Effector memory CD4-positive, alpha-beta T cell (primary cell): ENCODE measurements at regions not wholly inside any gene's neighbourhood (a gene's known extent, or its start where the extent isn't known, plus 50 kb on each side); places are given as distances from the start of the nearest gene placed in this dataset.

Experiments used
- DNase-seq, 3 donors: peaks; one replicate each; pipeline ENCODE4 v3.0.0-alpha.2; 2020
- H3K27ac ChIP-seq: 2 replicates; pipeline ENCODE4 v1.7.0; 2013; ENCODE audit warnings: mild to moderate bottlenecking, low read length, moderate library complexity; ENCODE audit not compliant: insufficient read depth, poor library complexity, severe bottlenecking
- H3K27me3 ChIP-seq: replicated peaks from 2 replicates; pipeline ENCODE4 v1.7.0; 2013; ENCODE audit warnings: mild to moderate bottlenecking, low read length; ENCODE audit not compliant: insufficient read depth, control insufficient read depth, poor library complexity, severe bottlenecking
- H3K36me3 ChIP-seq: 2 replicates; pipeline ENCODE4 v1.7.0; 2013; ENCODE audit warnings: mild to moderate bottlenecking, low read length, moderate library complexity; ENCODE audit not compliant: control insufficient read depth, insufficient read depth
- H3K4me1 ChIP-seq: 2 replicates; pipeline ENCODE4 v1.7.0; 2013; ENCODE audit warnings: low read length, mild to moderate bottlenecking; ENCODE audit not compliant: control insufficient read depth, insufficient read depth, poor library complexity, severe bottlenecking
- H3K4me3 ChIP-seq: 2 replicates; pipeline ENCODE4 v1.7.0; 2013; ENCODE audit warnings: low read length, low read depth, mild to moderate bottlenecking; ENCODE audit not compliant: insufficient read depth, poor library complexity, severe bottlenecking
- H3K9me3 ChIP-seq: 2 replicates; pipeline ENCODE4 v1.7.0; 2013; ENCODE audit warnings: mild to moderate bottlenecking, low read length, moderate library complexity; ENCODE audit not compliant: control insufficient read depth

GRCh38 chr20:58131151-58131550, 97.3 kb downstream of the ANKRD60 start:
- Histone ChIP-seq H3K4me1 (no peaks in the 10 kb centered on the region), H3K4me3 (no peak overlapping the region), H3K27me3 (peaks cover 8% of the 10 kb centered on the region), H3K27ac (no peak overlapping the region), H3K36me3 (no peaks in the 10 kb centered on the region), H3K9me3 (no peaks in the 10 kb centered on the region)
- DNase-seq, result no peak

- DNase-seq, result no peak
- H3K27me3 ChIP-seq, result peaks cover 8% of the 10 kb centered on the region
- H3K4me1 ChIP-seq, result no peaks in the 10 kb centered on the region
- no peaks in the 10 kb centered on the region for H3K9me3 ChIP-seq
- H3K27ac ChIP-seq, result no peak overlapping the region
- no peaks in the 10 kb centered on the region for H3K36me3 ChIP-seq
- H3K4me3 ChIP-seq, result no peak overlapping the region
Measured at GRCh38 chr20:58130581-58130980, 97.9 kb downstream of the ANKRD60 start.

- no peaks in the 10 kb centered on the region for H3K36me3 ChIP-seq
- peaks cover 8% of the 10 kb centered on the region for H3K27me3 ChIP-seq
- H3K9me3 ChIP-seq, result no peaks in the 10 kb centered on the region
- H3K27ac ChIP-seq, result no peak overlapping the region
- DNase-seq, result no peak
- H3K4me3 ChIP-seq, result no peak overlapping the region
- H3K4me1 ChIP-seq, result no peaks in the 10 kb centered on the region
Measured at GRCh38 chr20:58130156-58130555, 98.3 kb downstream of the ANKRD60 start.

DNA sequence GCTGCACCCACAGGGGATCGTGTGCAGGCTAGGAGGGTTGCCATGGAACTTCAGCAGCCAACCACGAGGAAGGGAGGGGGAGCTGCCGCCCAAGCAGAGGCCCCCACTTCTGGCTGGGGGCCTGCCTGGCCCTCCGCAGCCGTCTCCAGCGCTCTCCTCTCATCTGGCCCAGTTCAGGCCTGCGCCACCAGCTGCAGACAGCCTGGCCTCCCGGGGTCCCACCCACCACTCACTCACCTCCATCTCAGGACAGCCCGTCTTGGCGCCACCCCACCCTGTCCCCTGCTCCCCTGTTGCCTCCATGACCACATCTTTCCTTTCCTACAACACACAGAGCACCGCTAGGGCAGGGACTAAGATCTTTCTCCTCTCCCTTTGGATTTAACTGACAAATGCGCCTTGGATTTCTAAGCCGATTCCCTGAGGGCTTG, 98.7 kb downstream of the ANKRD60 start:
- H3K9me3 ChIP-seq, result no peaks in the 10 kb centered on the region
- peaks cover 8% of the 10 kb centered on the region for H3K27me3 ChIP-seq
- H3K36me3 ChIP-seq, result no peaks in the 10 kb centered on the region
- no peak overlapping the region for H3K27ac ChIP-seq
- no peak for DNase-seq
- H3K4me1 ChIP-seq, result no peaks in the 10 kb centered on the region
- no peak overlapping the region for H3K4me3 ChIP-seq

DNA sequence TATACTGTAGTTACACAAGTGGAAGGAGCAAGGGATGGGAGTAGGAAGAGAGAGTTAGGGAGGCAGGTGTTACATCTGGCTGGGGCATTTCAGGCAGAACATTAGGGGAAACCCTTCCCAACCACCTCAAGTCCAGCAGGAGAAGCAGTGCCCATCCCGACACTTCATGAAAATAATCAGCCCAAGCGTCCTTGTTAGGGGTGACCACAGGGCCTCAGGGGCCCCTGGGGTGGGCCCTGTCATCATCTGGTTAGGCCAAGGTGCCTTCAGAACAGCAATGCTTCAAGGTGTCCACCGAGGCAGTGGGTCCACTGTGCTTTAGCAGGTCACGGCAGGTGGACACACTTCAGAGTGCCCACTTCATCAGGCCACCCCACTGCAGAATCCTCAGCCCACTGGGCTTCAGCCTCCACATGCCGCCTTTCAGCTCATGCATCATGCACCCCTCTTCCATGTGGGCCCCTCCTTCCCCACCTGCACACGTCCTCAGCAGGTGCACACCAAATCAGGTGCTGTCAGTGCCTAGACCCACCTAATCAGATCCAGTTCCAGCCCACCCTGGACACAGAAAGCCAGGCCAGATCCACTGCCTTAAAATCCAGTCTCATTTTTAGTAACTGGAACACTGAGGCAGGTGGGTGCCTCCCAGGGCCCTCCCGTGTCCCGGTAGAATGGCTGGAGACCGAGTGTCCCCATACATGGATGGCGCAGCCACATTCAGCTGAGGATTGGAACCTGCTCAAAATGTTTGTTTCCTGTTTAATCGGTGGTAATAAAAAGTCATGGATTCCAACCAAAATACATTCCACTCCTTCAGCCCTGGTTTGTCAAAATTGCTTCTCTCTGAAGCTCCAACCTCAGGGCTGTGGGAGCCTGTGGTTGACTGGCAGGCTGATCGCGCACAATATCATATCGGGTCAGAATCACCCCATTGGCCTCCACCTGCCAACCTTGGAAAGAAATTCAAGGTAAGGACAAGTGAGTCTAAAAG, 99.5 kb downstream of the ANKRD60 start:
- Histone ChIP-seq H3K4me3 (no peak overlapping the region), H3K4me1 (no peaks in the 10 kb centered on the region), H3K36me3 (no peaks in the 10 kb centered on the region), H3K27ac (no peak overlapping the region), H3K9me3 (no peaks in the 10 kb centered on the region), H3K27me3 (peaks cover 8% of the 10 kb centered on the region)
- DNase-seq, result no peak

DNA sequence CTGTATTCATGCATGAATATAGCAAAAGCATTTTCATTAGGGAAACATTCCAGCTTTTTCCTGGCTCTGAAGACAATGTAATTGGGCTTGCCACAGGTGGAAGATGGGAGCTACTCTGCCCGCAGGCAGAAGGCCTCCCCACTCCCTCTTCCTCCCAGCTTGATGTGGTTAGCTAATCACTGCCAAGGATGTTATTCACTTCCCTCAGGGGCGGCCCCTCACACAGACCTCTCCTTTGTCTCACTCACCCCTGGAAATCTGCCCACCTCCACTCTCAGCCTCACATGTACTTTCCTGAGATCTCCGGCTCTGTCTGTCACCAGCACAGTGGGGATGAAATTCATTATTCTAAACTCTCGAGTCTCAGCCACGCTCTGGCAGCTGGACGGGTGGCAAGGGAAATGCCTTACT, 100.7 kb downstream of the ANKRD60 start:
- peaks cover 3% of the 10 kb centered on the region for H3K27me3 ChIP-seq

DNA sequence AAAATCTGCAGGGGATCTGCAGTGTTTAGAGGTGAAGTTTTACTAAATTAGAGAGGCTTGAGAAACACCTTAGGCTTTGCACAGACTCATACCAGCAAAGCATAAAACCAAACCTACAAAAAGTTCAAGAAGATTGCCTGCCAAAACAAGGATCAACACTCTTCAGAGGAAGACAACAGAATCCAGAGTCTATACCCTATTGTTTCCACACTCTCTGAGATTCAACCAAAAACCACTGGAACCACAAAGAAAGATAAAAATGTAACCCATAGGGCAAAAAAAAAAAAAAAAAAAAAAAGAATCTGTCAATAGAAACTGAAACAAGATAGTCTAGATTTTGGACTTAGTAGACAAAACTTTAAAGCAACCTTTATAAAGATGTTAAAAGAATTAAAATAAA, 102.7 kb downstream of the ANKRD60 start:
- Histone ChIP-seq H3K36me3 (no peaks in the 10 kb centered on the region), H3K27me3 (no peaks in the 10 kb centered on the region), H3K4me1 (no peaks in the 10 kb centered on the region), H3K4me3 (no peak overlapping the region), H3K9me3 (no peaks in the 10 kb centered on the region), H3K27ac (no peak overlapping the region)
- DNase-seq, result no peak

More for the DNA sequence above, 100.7 kb downstream of the ANKRD60 start:
- no peaks in the 10 kb centered on the region for H3K36me3 ChIP-seq
- H3K27ac ChIP-seq, result no peak overlapping the region
- H3K9me3 ChIP-seq, result no peaks in the 10 kb centered on the region
- H3K4me1 ChIP-seq, result no peaks in the 10 kb centered on the region
- DNase-seq, result no peak
- no peak overlapping the region for H3K4me3 ChIP-seq

DNA sequence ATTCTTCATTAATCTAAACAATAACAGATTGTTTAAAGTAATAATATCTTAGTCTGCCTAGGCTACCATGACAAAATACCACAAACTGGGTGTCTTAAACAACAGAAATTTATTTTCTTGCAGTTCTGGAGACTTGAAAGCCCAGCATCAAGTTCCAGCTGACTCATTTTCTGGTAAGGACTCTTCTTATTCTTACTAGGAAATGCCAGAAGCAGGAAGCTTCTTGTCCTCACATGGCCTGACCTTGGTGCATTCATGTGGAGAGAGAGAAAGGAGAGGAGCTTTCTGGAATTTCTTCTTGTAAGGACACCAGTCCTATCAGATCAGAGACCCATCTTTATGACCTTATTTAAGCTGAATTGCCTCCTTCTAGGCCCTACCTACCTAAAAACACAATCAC, 110.5 kb downstream of the ANKRD60 start:
- no peak overlapping the region for H3K4me3 ChIP-seq
- no peaks in the 10 kb centered on the region for H3K4me1 ChIP-seq
- H3K27me3 ChIP-seq, result no peaks in the 10 kb centered on the region
- no peaks in the 10 kb centered on the region for H3K9me3 ChIP-seq
- no peak for DNase-seq
- H3K27ac ChIP-seq, result no peak overlapping the region
- H3K36me3 ChIP-seq, result no peaks in the 10 kb centered on the region

DNA sequence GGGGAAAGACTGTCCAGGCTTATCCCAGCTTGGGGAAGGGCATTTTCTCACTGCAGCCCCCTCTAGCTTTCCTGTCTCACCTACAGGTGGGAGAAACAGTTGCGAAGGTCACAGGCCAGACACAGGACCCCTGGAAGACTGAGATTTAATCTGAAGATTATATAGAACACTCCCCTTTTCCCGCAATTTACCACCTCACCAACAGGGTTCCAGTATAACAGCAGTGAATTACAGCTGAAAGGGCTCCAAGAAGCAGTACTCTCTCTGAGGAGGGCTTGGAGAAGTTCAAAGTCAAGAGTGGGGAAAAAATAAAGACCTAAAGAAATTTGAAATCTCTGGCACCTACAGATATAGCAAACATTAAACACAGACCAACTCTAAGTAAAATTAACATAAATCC, 111.9 kb downstream of the ANKRD60 start:
- Histone ChIP-seq H3K27me3 (no peaks in the 10 kb centered on the region), H3K27ac (no peak overlapping the region), H3K4me3 (no peak overlapping the region), H3K36me3 (no peaks in the 10 kb centered on the region), H3K9me3 (no peaks in the 10 kb centered on the region), H3K4me1 (no peaks in the 10 kb centered on the region)
- no peak for DNase-seq

GRCh38 chr20:58113716-58114115, 114.7 kb downstream of the ANKRD60 start:
- no peak for DNase-seq
- Histone ChIP-seq H3K27me3 (no peaks in the 10 kb centered on the region), H3K4me1 (no peaks in the 10 kb centered on the region), H3K4me3 (no peak overlapping the region), H3K36me3 (no peaks in the 10 kb centered on the region), H3K9me3 (peaks cover 4% of the 10 kb centered on the region), H3K27ac (no peak overlapping the region)
